ENCODE measurements at regions not wholly inside any gene's neighbourhood (a gene's known extent, or its start where the extent isn't known, plus 50 kb on each side); places are given as distances from the start of the nearest gene placed in this dataset.

DNA sequence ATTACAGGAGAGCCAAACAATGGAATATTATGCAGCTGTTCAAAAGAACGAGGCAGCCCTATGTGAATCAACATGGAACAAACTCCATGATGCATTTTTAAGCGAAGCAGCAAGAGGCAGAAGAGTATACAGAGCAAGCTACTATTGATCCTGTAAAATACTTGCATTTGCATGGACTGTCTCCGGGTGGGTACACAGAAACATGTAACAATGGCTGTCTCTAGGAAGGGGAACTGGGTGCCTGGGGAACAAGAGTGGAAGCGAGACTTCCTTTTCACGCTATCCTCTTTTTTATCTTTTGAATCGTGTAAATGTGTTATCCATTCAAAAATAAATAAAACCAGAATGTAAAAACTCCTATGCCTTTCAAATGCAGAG, 93.3 kb upstream of the SIRPA start:
- H3K4me2 ChIP-seq (ENCODE audit: control insufficient read depth, insufficient read depth), result peak overlapping the region; percentile 88; the same call in 1 of the 2 replicates
- BruUV-seq (replicated peaks), result no TSS peak
- H3K36me3 ChIP-seq (ENCODE audit: control insufficient read depth in 2 of 2, insufficient read depth in 2 of 2, low read length in 1 of 2), result no peaks in the 10 kb centered on the region
- WGBS (ENCODE audit: insufficient coverage, insufficient replicate concordance, low lambda C conversion rate, missing lambda C conversion rate), result 1% methylated on average over 6 of the region's 6 CpGs
- ATAC-seq, result no peak; the same call in 2 of the 3 replicates
- no peak for DNase-seq (ENCODE audit: low read depth, low spot score)
- TF ChIP-seq STAT1 (conservative IDR thresholded peaks at IDR 0.05) (no peak), MTA2 (IDR thresholded peaks at IDR 0.05; ENCODE audit: low read depth) (no peak), ASH2L (IDR thresholded peaks at IDR 0.05; ENCODE audit: borderline replicate concordance, low read depth) (no peak), NFYA (IDR thresholded peaks at IDR 0.05; ENCODE audit: borderline replicate concordance, low read depth, low read length) (no peak), HDGF (IDR thresholded peaks at IDR 0.05) (no peak), IKZF2 (IDR thresholded peaks at IDR 0.05) (no peak), GATAD2B (conservative IDR thresholded peaks at IDR 0.05; ENCODE audit: low read depth) (no peak), RUNX3 (IDR thresholded peaks at IDR 0.05; ENCODE audit: low read length) (no peak), TCF12 (IDR thresholded peaks at IDR 0.05; ENCODE audit: low read depth, low read length) (no peak)
- TF ChIP-seq, protein P1, sequence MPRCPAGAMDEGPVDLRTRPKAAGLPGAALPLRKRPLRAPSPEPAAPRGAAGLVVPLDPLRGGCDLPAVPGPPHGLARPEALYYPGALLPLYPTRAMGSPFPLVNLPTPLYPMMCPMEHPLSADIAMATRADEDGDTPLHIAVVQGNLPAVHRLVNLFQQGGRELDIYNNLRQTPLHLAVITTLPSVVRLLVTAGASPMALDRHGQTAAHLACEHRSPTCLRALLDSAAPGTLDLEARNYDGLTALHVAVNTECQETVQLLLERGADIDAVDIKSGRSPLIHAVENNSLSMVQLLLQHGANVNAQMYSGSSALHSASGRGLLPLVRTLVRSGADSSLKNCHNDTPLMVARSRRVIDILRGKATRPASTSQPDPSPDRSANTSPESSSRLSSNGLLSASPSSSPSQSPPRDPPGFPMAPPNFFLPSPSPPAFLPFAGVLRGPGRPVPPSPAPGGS (IDR thresholded peaks at IDR 0.05; ENCODE audit: borderline replicate concordance, insufficient read depth, low read depth, low read length, poor library complexity, severe bottlenecking), result no peak
- TF ChIP-seq, protein P2, sequence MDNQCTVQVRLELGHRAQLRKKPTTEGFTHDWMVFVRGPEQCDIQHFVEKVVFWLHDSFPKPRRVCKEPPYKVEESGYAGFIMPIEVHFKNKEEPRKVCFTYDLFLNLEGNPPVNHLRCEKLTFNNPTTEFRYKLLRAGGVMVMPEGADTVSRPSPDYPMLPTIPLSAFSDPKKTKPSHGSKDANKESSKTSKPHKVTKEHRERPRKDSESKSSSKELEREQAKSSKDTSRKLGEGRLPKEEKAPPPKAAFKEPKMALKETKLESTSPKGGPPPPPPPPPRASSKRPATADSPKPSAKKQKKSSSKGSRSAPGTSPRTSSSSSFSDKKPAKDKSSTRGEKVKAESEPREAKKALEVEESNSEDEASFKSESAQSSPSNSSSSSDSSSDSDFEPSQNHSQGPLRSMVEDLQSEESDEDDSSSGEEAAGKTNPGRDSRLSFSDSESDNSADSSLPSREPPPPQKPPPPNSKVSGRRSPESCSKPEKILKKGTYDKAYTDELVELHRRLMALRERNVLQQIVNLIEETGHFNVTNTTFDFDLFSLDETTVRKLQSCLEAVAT (IDR thresholded peaks at IDR 0.05), result no peak
- TF ChIP-seq, protein P3, sequence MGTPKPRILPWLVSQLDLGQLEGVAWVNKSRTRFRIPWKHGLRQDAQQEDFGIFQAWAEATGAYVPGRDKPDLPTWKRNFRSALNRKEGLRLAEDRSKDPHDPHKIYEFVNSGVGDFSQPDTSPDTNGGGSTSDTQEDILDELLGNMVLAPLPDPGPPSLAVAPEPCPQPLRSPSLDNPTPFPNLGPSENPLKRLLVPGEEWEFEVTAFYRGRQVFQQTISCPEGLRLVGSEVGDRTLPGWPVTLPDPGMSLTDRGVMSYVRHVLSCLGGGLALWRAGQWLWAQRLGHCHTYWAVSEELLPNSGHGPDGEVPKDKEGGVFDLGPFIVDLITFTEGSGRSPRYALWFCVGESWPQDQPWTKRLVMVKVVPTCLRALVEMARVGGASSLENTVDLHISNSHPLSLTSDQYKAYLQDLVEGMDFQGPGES (IDR thresholded peaks at IDR 0.05), result no peak
- TF ChIP-seq, protein P4, sequence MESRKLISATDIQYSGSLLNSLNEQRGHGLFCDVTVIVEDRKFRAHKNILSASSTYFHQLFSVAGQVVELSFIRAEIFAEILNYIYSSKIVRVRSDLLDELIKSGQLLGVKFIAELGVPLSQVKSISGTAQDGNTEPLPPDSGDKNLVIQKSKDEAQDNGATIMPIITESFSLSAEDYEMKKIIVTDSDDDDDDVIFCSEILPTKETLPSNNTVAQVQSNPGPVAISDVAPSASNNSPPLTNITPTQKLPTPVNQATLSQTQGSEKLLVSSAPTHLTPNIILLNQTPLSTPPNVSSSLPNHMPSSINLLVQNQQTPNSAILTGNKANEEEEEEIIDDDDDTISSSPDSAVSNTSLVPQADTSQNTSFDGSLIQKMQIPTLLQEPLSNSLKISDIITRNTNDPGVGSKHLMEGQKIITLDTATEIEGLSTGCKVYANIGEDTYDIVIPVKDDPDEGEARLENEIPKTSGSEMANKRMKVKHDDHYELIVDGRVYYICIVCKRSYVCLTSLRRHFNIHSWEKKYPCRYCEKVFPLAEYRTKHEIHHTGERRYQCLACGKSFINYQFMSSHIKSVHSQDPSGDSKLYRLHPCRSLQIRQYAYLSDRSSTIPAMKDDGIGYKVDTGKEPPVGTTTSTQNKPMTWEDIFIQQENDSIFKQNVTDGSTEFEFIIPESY (IDR thresholded peaks at IDR 0.05), result no peak
- SMC1A ChIA-PET (ENCODE audit: uncharacterized antibody, unreplicated experiment), result interaction anchor here (0.5 to 3.6 kb wide), 23 partner anchors 10 to 371 kb away, joined by 3 to 19 read pairs (median 3); no protein-coding TSS in a partner anchor
- intact Hi-C loops (cut with micrococcal nuclease; ENCODE audit: unreplicated experiment), result loop anchor here (2.0 to 5.0 kb wide), 5 partner anchors 21 to 370 kb away; no protein-coding TSS in a partner anchor
- CTCF ChIA-PET, result interaction anchor here (0.6 to 3.8 kb wide), 44 partner anchors 11 to 592 kb away, joined by 3 to 28 read pairs (median 4); no protein-coding TSS in a partner anchor
- no peaks in the 10 kb centered on the region for H3K79me2 ChIP-seq (ENCODE audit: control insufficient read depth, insufficient read depth, low read length)
- H3K27ac ChIP-seq (ENCODE audit: control insufficient read depth, insufficient read depth), result no peak overlapping the region
- no peak overlapping the region for H3K9ac ChIP-seq (ENCODE audit: control insufficient read depth, insufficient read depth, low read length)
- H3K9me3 ChIP-seq (replicated peaks; ENCODE audit: control insufficient read depth, insufficient read depth, low read length), result no peaks in the 10 kb centered on the region
- no peaks in the 10 kb centered on the region for H4K20me1 ChIP-seq (ENCODE audit: control insufficient read depth, insufficient read depth)
- peaks cover 13% of the 10 kb centered on the region for H3K4me1 ChIP-seq (ENCODE audit: control insufficient read depth, insufficient read depth, low read length)
- POLR2A ChIA-PET, result interaction anchor here (1.4 kb wide), 1 partner anchor 301 kb away, joined by 3 read pairs; no protein-coding TSS in a partner anchor
- no peak overlapping the region for H2AFZ ChIP-seq (ENCODE audit: control insufficient read depth, low read depth, low read length)
- peaks cover 2% of the 10 kb centered on the region in 2 experiments; a peak in 1 of 4 replicates for H3K27me3 ChIP-seq (replicated peaks in 1 of 2; ENCODE audit: control insufficient read depth in 2 of 2, insufficient read depth in 2 of 2, low read length in 1 of 2)
- FAIRE-seq, result no peak
- H3K4me3 ChIP-seq, result peak overlapping the region; percentile 62; the same call in 1 of the 2 replicates
- RAD21 ChIA-PET (ENCODE audit: unreplicated experiment), result interaction anchor here (0.6 to 2.9 kb wide), 14 partner anchors 10 to 374 kb away, joined by 3 to 25 read pairs (median 5); no protein-coding TSS in a partner anchor
- in situ Hi-C loops (cut with MboI), result no loop called here

All from GM12878 (cell line).